Spleen (tissue), 11 donors: ENCODE measurements at regions not wholly inside any gene's neighbourhood (a gene's known extent, or its start where the extent isn't known, plus 50 kb on each side); places are given as distances from the start of the nearest gene placed in this dataset.

Source experiments
- DNase-seq: peaks from one replicate; pipeline ENCODE4 v3.0.0-alpha.2; 2020
- H3K27ac ChIP-seq, 8 donors: fragments of 200-600 bp; sonication (generic) in 7 of 8; 1 replicate in 4 of 8; 2 replicates in 4 of 8; pipeline versions ENCODE4 v1.5.0 to v1.8.0; 2016 to 2021; ENCODE audit warnings: inconsistent platforms in 4 of 8, mild to moderate bottlenecking in 4 of 8, moderate library complexity in 1 of 8
- H3K27me3 ChIP-seq, 7 donors: fragments of 200-600 bp; sonication (generic) in 6 of 7; replicated peaks in 1 of 7; 1 replicate in 4 of 7; 2 replicates in 3 of 7; pipeline versions ENCODE4 v1.5.0 to v1.8.0; 2016 to 2021; ENCODE audit warnings: inconsistent platforms in 3 of 7, mild to moderate bottlenecking in 1 of 7
- H3K36me3 ChIP-seq, 6 donors: fragments of 200-600 bp; sonication (generic) in 5 of 6; 1 replicate in 4 of 6; 2 replicates in 2 of 6; pipeline versions ENCODE4 v1.5.0 to v1.8.0; 2016 to 2021; ENCODE audit warnings: inconsistent platforms in 2 of 6
- H3K4me1 ChIP-seq, 6 donors: fragments of 200-600 bp; sonication (generic) in 5 of 6; 1 replicate in 3 of 6; 2 replicates in 3 of 6; pipeline versions ENCODE4 v1.5.0 to v1.8.0; 2016 to 2021; ENCODE audit warnings: inconsistent platforms in 3 of 6
- H3K4me3 ChIP-seq, 8 donors: fragments of 200-600 bp; sonication (generic) in 7 of 8; 1 replicate in 4 of 8; 2 replicates in 4 of 8; pipeline versions ENCODE4 v1.5.0 to v1.8.0; 2016 to 2021; ENCODE audit warnings: inconsistent platforms in 4 of 8, mild to moderate bottlenecking in 4 of 8, moderate library complexity in 2 of 8
- H3K9me3 ChIP-seq, 8 donors: fragments of 200-600 bp; sonication (generic) in 7 of 8; 1 replicate in 4 of 8; 2 replicates in 4 of 8; pipeline versions ENCODE4 v1.5.0 to v1.8.0; 2016 to 2021; ENCODE audit warnings: inconsistent platforms in 4 of 8
- POLR2A ChIP-seq, 3 donors: fragments of 450-650 bp; IDR thresholded peaks; one replicate each; pipeline ENCODE4 v1.5.1; 2017; ENCODE audit warnings: antibody characterized with exemption in 3 of 3, mild to moderate bottlenecking in 1 of 3
- POLR2AphosphoS5 ChIP-seq, 3 donors: sonication (generic); formaldehyde crosslinking; IDR thresholded peaks; one replicate each; pipeline ENCODE4 v1.5.1; 2017; ENCODE audit warnings: antibody characterized with exemption in 3 of 3
- WGBS, 5 donors: extraction: QIAGEN DNeasy Blood & Tissue Kit in 3 of 5; methylation state at CpG; one replicate each; pipeline versions ENCODE4 v1.1.5 to v1.1.7; 2013 to 2018; 5-methylcytosine and 5-hydroxymethylcytosine counted together
- intact Hi-C: fragments of 100-400 bp; cut with DNase I; formaldehyde crosslinking; loops from one replicate; pipeline ENCODE4 v1.15.0; 2023; ENCODE audit warnings: low total_unique reads
- TF ChIP-seq, protein P1 (sequence below), 11 experiments: fragments of 200-600 bp in 7 of 11; fragments of 450-650 bp in 4 of 11; sonication (generic) in 4 of 11; IDR thresholded peaks in 8 of 11; conservative IDR thresholded peaks in 3 of 11; 1 replicate in 7 of 11; 2 replicates in 4 of 11; pipeline versions ENCODE4 v1.4.0 to v1.8.0; 2016 to 2021; ENCODE audit warnings: antibody characterized with exemption in 11 of 11, inconsistent platforms in 4 of 11, mild to moderate bottlenecking in 1 of 11
- donor health status: healthy with polysubstance abuse.
- donor health status: DM: no; HTN: no; CAD: no; lungs with moderate emphysema.
- donor health status: DM: no; HTN: no; CAD: no.
- donor health status: Bipolar disorder and iron deficiency.
- donor health status: healthy.
- donor health status: DM: no; HTN: no; CAD: no.
- donor health status: DM: yes; HTN: yes; CAD: no.

DNA sequence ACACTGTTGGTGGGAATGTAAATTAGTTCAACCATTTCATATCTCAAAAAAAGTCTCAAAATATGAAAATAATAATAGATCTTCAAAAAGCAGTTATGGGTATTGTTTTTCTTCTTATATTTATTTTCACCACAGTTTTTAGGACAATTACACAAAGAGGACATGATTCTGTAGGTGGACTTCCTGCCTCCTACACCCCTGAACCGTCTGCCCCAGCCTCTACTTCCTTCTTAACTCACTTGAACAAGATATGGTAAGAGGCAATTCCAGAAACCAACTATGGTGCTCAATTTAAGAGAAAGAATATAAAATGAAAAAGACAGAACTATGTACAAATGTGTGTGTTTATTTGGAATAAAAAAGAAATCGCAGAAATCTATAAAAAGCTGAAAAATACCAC is 74.1 kb upstream of the MON1B start:
- H3K9me3 ChIP-seq = no peaks in the 10 kb centered on the region
- no peak overlapping the region for H3K27ac ChIP-seq
- TF ChIP-seq, protein P1, sequence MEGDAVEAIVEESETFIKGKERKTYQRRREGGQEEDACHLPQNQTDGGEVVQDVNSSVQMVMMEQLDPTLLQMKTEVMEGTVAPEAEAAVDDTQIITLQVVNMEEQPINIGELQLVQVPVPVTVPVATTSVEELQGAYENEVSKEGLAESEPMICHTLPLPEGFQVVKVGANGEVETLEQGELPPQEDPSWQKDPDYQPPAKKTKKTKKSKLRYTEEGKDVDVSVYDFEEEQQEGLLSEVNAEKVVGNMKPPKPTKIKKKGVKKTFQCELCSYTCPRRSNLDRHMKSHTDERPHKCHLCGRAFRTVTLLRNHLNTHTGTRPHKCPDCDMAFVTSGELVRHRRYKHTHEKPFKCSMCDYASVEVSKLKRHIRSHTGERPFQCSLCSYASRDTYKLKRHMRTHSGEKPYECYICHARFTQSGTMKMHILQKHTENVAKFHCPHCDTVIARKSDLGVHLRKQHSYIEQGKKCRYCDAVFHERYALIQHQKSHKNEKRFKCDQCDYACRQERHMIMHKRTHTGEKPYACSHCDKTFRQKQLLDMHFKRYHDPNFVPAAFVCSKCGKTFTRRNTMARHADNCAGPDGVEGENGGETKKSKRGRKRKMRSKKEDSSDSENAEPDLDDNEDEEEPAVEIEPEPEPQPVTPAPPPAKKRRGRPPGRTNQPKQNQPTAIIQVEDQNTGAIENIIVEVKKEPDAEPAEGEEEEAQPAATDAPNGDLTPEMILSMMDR (IDR thresholded peaks at IDR 0.05 in 8 of 11, conservative IDR thresholded peaks at IDR 0.05 in 3 of 11) = no peak
- TF ChIP-seq POLR2AphosphoS5 (IDR thresholded peaks at IDR 0.05) (no peak), POLR2A (IDR thresholded peaks at IDR 0.05) (no peak)
- intact Hi-C loops = no loop called here
- no peak overlapping the region for H3K4me3 ChIP-seq
- H3K36me3 ChIP-seq = no peaks in the 10 kb centered on the region
- WGBS, 5 donors = 26 to 51% (median 49%) methylated on average over 2 of the region's 2 CpGs
- H3K4me1 ChIP-seq = peaks cover 0 to 6% (median 0%) of the 10 kb centered on the region in 6 donors
- DNase-seq = no peak
- no peaks in the 10 kb centered on the region for H3K27me3 ChIP-seq

DNA sequence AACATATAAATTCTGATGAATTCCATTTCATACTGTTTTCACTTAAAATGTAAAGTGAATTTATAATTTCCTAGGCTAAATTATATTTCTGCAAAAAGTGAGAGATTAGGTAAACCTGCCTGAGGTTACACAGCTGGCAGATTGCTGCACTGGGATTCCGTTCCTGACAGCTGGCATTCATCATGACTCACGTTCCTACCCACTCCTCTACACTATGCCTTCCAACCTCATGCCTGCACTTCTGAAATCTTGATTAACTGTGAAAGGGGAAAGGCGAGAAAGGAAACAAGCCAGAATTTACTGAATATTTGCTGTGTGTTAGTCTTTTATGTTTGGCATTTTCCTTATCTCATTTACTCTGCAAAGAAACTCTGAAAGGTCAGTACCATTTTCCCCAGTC is 73.3 kb upstream of the MON1B start:
- Histone ChIP-seq H3K9me3 (no peaks in the 10 kb centered on the region), H3K4me3 (no peak overlapping the region), H3K4me1 (peaks cover 0 to 6% (median 0%) of the 10 kb centered on the region in 6 donors), H3K36me3 (no peaks in the 10 kb centered on the region), H3K27ac (no peak overlapping the region), H3K27me3 (no peaks in the 10 kb centered on the region)
- intact Hi-C loops = no loop called here
- TF ChIP-seq POLR2A (IDR thresholded peaks at IDR 0.05) = no peak
- TF ChIP-seq, protein P1 (IDR thresholded peaks at IDR 0.05 in 8 of 11, conservative IDR thresholded peaks at IDR 0.05 in 3 of 11) = no peak
- TF ChIP-seq POLR2AphosphoS5 (IDR thresholded peaks at IDR 0.05) = no peak
- DNase-seq = no peak
- WGBS, 5 donors = 63 to 85% (median 73%) methylated on average over 3 of the region's 3 CpGs

DNA sequence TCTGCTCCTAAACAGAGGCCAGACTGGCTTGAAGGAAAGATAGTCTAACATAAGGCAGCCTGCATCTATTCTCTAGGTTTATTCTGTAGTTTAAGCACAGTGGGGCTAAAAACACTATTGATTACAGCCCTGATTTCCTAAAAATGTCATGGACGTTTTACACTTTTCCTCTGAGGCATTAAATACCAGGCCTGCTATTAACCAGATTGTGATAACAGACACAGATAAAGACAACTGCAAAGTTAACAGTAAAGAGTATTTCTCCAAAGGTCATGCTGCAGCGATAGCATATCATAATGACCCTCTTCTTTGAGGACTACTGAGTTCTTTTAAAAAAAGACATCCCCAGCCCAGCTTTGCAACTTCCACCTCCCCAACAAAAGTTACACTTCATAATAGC is 59.6 kb upstream of the MON1B start:
- H3K9me3 ChIP-seq = peaks cover 0 to 16% (median 0%) of the 10 kb centered on the region in 8 donors
- TF ChIP-seq POLR2AphosphoS5 (IDR thresholded peaks at IDR 0.05) (no peak), POLR2A (IDR thresholded peaks at IDR 0.05) (no peak)
- TF ChIP-seq, protein P1 (IDR thresholded peaks at IDR 0.05 in 8 of 11, conservative IDR thresholded peaks at IDR 0.05 in 3 of 11) = no peak
- intact Hi-C loops = no loop called here
- WGBS, 5 donors = 53 to 70% (median 63%) methylated on average over 2 of the region's 2 CpGs
- no peak overlapping the region for H3K4me3 ChIP-seq
- no peaks in the 10 kb centered on the region for H3K4me1 ChIP-seq
- H3K36me3 ChIP-seq = no peaks in the 10 kb centered on the region
- H3K27me3 ChIP-seq = no peaks in the 10 kb centered on the region
- no peak overlapping the region for H3K27ac ChIP-seq
- DNase-seq = no peak

DNA sequence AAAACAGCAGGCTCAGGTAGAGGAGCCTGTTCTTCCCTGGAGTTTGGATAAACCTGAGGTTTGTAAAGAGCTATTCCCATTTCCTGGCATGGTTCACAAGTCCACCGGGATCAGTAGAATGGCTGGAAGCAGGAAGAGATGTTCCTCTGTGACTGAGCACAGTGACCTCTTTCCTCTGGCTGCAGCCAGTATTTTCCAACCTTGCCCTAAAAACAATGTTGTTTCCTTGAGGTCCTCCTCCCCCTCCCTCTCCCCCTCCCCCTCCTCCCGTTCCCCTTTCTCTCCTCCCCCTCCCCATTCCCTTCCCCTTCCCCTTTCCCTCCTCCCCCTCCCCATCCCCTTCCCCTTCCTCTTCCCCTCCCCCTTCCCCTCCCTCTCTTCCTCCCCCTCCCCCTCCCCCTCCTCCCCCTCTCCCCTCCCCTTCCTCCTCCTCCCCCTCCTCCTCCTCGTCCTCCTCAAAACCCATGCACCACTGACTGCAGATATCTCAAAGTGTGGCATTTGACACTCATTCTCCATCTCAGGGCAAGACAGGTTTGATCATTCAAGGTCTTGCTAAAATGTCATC is 58.9 kb upstream of the MON1B start:
- intact Hi-C loops = no loop called here
- no peak for DNase-seq
- no peak overlapping the region for H3K27ac ChIP-seq
- no peak overlapping the region for H3K4me3 ChIP-seq
- 32 to 49% (median 37%) methylated on average over 2 to 3 of the region's 3 CpGs for WGBS, 5 donors
- TF ChIP-seq, protein P1 (IDR thresholded peaks at IDR 0.05 in 8 of 11, conservative IDR thresholded peaks at IDR 0.05 in 3 of 11) = no peak
- TF ChIP-seq POLR2AphosphoS5 (IDR thresholded peaks at IDR 0.05) (no peak), POLR2A (IDR thresholded peaks at IDR 0.05) (no peak)
- H3K27me3 ChIP-seq = no peaks in the 10 kb centered on the region
- peaks cover 0 to 13% (median 0%) of the 10 kb centered on the region in 8 donors for H3K9me3 ChIP-seq
- H3K4me1 ChIP-seq = no peaks in the 10 kb centered on the region
- no peaks in the 10 kb centered on the region for H3K36me3 ChIP-seq
